NCI-H82 treated with DMSO at 0.1 percent for 48 hours (cell line): ENCODE measurements at regions not wholly inside any gene's neighbourhood (a gene's known extent, or its start where the extent isn't known, plus 50 kb on each side); places are given as distances from the start of the nearest gene placed in this dataset.
"Not testable (repeated sequence)": the region's sequence is repeated elsewhere in the genome, so short reads cannot be mapped to it uniquely, and the experiment has no call there.

Experiments
- DNase-seq: peaks from one replicate; lab custom pipeline; 2025; ENCODE audit not compliant: unreplicated experiment; lab: John Stamatoyannopoulos, UW

DNA sequence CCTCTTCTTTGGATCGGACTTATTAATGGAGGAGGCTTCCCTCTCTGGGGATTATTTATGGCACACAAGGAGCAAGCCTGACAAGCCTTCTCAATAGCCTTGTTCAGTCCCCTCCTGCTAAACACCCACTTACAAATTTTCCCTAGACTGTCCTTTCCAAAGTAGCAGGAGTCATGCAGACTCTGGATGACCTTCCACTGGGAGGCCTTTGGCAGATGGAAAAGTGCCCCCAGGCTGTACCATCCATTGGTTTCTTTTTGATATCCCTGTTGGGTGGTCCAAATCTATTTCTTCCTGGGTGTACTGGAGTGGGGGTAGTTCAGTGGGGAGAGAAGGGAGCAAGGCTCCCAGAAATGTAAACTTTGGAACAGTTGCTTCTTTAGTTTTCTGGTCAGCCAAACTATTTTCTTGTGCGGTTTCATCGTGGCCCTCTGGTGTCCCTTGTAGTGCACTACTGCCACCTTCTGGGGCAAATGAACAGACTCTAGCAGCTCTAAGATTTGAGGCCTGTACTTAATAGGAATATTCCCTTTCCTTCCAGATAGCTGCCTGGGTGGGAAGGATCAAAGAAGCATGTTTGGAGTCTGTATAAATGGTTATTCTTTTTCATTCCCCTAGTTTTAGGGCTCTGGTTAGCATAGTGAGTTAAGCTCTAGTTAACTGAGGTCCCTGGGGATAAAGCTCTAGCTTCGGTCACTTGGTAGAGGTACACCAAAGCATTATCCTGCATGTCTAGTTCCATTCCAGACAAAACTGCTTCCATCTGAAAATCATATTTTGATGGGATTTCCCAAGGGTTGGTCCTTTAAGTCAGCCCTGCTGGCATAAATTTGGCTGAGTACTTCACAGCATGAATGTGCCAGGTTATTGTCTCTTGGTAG, 409.5 kb downstream of the SLC6A15 start:
- DNase-seq: peak; percentile 24

- no peak for DNase-seq
Measured at GRCh38 chr12:84502180-84502860, 410.3 kb downstream of the SLC6A15 start.

DNA sequence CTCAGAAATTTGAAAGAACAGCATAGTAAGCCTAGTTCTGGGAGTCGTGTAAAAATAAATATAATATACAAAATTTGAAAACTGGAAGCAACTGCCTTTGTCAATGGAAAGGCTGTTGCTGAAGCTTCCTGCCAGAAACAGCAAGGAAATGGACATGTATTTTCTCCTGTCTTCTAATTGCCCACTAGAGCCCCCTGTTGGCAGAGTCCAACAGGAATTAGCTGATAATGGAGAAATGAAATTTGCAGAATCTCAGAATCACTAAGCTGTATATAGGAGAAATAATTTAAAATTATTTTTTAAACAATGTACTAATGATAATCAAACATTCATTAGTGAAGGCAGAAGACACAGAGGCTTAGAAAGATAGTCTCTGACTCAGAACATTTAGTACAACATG, 414.8 kb downstream of the SLC6A15 start:
- no peak for DNase-seq

DNA sequence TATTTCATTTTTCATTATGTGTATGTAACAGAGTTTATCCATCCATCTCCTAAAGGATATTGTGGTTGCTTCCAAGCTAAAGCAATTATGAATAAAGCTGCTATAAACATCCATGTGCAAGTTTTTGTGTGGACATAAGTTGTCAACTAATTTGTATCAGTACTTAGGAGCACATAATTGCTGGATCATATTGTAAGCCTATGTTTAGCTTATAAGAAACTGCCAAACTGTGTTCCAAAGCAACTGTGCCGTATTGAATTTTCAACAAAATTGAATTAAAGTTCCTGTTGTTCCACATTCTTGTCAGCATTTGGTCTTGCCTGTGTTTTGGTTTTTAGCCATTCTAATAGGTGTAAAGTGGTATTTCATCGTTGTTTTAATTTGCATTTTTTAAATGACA, 416.9 kb downstream of the SLC6A15 start:
- DNase-seq: no peak

- no peak for DNase-seq
Measured at GRCh38 chr12:84492351-84492883, 420.2 kb downstream of the SLC6A15 start.

DNA sequence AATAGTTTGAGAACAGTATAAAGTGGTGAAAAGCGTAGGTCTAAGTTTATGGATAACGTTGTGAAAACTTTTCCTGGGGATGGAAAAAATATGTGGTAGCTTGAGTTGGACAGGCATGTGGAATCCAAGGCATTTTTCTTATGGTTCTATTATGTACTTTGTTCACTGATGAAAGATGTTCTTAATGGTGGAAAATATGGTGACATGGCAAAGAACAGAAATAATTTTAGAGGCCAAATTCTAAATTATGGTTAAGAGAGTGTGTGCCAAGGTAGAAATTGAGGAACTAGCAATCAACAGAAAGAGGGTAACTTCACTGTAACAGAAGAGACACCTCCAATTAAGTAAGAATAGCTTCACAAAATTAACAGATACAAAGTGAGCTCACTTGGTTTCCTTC, 427.8 kb downstream of the SLC6A15 start:
- no peak for DNase-seq

DNA sequence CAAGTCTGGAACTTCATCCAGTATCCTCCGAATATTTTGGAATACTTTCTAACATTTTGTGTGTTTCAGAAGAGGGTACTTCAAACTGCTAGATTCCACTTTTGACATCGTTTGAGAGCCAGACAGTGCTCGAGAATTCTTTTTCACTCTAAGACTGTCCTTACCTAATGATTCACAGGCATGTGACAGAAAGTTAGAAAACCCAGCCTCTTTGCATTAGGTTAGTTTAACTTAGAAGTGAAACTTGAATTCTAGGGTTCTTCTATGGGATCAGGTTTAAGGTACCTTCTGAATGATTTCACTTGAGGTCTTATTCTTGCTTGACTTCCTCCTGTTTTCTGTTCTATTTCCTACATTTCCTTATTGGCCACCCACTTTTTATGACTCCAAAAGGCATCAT, 431.8 kb downstream of the SLC6A15 start:
- DNase-seq: no peak

DNA sequence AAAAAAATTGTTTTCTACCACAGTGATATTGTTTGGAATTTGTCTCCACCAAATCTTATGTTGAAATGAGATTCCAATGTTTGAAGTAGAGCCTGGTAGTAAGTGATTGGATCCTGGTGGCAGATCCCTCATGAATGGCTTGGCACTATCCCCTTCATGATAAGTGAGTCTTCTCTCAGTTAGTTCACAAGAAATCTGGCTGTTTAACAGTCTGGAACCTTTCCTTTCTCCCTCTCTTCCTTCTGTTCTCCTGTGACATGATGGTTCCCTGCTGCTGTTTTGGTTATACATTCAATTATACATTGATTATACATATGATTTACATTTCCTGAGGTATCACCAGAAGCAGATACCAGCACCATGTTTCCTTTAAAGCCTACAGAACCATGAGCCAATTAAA, 442.2 kb downstream of the SLC6A15 start:
- no peak for DNase-seq

DNA sequence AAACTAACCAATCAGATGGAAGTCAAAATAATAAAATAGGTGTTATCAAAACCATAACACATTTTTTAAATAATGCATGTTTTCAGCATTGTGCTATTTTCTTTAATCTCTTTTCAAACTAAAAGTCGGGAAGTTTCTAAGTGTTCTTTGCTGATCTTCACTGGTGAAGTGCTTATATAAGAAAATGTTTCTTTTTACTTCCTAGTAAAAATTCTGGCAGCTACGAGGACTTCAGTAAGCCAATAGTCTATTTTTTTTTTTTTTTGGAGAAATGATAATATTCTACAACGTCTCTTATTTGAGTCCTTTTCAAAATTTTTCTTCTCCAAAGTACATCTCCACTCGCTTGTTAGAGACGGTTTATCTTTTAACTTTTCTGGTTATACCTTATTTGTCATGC, 448.0 kb downstream of the SLC6A15 start:
- DNase-seq: no peak

DNA sequence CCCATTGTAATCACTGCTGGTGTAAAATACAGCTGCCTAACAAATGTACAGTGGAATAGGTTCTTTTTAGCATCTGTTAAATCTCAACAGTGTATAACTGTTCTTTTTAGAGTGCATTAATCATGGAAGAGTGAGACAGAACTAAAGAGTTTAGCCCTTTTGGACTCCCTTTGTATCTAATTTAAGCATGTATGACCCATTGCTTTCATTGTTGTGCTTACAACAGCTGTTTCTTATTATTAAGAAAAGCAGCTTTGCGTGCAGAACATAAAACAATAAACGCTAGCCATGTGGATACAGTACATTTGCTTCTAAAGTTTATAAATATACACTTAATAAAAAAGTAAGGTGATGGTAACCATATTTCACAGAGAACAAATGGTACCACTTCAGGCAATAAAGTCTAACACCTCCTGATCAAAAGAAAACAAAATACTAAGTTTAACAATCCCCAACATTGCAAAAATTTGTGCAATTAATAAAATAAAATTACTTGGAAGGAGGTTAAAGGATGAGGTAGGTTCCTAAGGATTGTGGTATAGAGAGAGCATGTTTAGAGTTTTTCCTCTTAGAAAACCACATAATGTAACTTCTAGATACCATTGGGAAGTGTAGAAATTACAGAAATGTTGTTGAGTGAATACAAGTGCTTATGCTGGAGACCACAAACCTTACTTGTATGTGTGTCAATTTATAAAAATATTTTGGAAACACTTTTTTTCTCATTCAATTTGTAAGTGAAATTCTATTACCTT, 448.7 kb downstream of the SLC6A15 start:
- no peak for DNase-seq

DNA sequence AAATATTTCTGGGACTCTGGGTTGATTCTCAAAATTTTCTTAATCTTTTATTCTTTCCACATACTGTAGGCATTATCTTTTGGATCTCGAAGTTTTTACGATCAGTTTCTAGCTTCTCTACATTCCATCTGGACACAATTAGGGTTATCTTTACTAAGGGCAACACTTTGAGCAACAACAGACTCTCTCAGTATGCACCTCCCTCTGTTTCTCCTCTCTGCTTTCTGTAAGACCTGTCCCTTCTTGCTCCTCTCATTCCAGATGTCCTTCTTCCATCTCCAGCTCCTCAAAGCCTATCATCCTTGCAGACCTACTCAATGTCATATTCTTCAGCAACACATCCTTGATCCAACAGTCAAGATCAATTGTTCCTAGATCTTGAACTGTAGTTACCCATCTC, 457.0 kb downstream of the SLC6A15 start:
- DNase-seq: no peak

DNA sequence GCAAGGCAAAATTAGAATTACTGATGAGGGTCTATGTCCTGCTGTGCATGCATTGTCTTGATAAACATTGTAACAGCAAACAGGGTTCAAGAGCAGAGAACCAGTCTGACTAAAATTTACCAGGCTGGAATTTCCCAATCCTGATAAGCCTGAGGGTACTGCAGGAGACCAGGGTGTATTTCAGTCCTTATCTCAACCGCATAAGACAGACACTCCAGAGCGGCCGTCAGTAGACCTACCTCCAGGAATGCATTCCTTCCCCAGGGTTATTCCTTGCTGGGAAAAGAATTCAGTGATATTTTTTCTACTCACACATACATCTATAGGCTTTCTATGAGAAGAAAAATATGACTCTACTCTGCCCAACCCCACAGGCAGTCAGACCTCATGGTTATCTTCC, 466.1 kb downstream of the SLC6A15 start:
- not testable (repeated sequence) for DNase-seq

GRCh38 chr12:84436134-84436533, 476.5 kb downstream of the SLC6A15 start:
- no peak for DNase-seq

DNA sequence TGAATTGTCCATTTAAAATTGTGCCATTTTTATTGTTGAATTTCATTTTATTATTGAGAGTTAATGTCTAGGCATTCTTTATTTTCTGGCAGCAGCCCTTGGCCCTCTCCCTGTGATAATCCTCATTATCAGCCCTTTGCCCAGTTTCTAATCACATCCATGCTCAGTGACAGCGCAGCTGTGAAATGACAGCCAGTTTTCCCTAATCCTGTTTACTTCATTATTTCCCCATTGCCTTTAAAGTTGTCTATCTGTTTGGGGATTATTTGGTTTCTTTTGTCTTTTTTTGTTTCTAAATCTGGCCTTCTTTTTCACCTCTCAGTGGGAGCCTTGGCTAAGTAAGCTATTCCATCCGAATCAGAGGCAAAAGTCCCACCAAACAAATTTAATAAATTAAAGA, 476.9 kb downstream of the SLC6A15 start:
- peak; percentile 58 for DNase-seq

DNA sequence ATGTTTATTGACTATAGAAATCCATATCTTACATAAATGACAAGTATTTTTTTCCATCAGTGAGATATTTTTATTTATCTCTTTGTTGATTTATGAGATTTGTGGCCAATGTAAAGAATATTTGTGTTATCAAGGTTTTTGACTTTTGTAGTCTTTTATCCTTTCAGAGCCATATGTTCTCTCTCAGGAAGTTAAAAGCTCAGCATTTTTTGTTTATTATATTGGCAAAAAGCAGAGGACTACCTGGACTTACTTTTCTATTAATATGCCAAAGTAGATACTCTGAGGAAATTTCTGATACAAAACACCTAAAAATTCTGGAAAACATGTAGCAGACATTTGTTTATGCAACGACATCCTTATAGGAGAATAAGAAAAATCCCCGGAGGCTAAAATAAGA, 490.3 kb downstream of the SLC6A15 start:
- no peak for DNase-seq

GRCh38 chr12:84421103-84421502, 491.5 kb downstream of the SLC6A15 start:
- no peak for DNase-seq

DNA sequence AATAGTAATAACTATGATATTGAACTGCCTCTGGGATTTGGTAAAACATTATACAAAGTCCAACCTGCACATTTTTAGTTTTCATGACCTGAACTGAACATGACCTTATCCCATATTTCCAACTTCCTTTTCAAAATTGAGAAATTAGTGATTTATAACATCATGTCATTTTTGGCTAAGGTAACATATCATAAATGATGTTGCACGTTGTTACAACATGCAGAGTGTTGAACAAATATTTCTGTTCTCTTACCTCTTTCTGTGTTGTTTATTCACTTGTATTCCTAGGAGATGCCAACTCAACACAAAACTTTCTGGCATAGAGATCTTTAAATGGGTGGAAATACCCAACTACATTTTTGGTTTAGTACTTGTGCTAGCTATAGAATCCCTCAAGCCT, 496.0 kb downstream of the SLC6A15 start:
- no peak for DNase-seq

DNA sequence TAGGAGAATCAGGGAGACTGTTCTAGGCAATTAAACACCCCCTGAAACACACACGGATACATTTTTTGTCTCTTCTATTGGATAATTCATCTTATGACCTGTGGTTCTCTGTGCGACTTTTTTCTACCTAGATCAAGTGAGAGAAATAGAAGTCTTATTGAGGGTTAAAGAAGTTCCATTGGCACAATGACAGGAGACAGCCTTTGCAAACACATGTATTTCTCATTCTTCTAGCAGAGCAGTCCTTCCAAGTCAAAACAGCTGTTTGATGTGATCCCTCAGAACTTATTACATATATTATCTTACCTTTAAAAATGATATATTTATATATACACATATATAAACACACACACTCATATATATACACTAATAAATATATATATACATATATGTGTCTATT, 496.7 kb downstream of the SLC6A15 start:
- no peak for DNase-seq

GRCh38 chr12:84413656-84414055, 498.9 kb downstream of the SLC6A15 start:
- no peak for DNase-seq

DNA sequence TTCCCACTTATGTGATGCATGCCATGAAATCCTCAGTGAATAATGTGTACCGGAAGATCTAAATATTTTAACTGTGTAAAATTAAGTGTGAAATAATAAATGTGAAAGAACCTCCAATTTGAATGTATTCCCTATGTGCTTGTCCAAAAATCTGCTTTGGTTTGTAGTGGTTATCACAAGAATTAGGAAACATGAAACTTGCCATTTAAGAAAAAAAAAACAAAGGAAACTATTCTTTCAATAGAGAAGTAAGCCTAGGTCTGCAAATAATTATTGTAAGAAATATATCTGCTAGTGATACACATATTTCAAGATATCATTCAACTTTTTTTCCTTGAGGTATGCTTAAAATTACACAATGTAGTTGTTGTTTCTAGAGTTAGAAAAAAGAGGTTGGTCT, 500.4 kb downstream of the SLC6A15 start:
- DNase-seq: no peak

DNA sequence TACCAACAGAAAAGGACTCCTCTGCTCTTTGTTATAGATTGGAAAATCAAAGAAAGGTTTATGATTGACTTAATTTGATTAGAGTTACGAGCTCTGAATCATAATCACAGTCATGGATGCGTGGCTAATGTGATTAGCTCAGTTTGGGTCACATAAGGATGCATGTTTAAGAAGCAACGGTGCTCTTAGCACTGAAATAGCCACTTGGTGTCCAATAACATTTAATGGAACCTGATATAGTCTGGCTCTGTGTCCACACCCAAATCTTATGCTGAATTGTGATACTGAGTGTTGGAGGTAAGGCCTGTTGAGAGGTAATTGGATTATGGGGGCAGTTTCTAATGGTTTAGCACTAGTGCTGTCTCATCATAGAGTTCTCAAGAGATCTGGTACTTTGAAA, 501.6 kb downstream of the SLC6A15 start:
- peak; percentile 73 for DNase-seq

GRCh38 chr12:84408936-84409335, 503.7 kb downstream of the SLC6A15 start:
- DNase-seq: no peak
